HG03439 (cell line): ENCODE measurements at regions not wholly inside any gene's neighbourhood (a gene's known extent, or its start where the extent isn't known, plus 50 kb on each side); places are given as distances from the start of the nearest gene placed in this dataset.

Source experiments
- ATAC-seq: cut with Tn5 transposase; IDR thresholded peaks from one replicate; pipeline ENCODE4 v1.9.1; 2021; ENCODE audit warnings: mild to moderate bottlenecking, moderate library complexity; ENCODE audit not compliant: unreplicated experiment

- no peak for ATAC-seq
Measured at GRCh38 chr13:34762312-34762711, 179.8 kb upstream of the NBEA start.

- no peak for ATAC-seq
Measured at GRCh38 chr13:34764246-34764645, 177.8 kb upstream of the NBEA start.

DNA sequence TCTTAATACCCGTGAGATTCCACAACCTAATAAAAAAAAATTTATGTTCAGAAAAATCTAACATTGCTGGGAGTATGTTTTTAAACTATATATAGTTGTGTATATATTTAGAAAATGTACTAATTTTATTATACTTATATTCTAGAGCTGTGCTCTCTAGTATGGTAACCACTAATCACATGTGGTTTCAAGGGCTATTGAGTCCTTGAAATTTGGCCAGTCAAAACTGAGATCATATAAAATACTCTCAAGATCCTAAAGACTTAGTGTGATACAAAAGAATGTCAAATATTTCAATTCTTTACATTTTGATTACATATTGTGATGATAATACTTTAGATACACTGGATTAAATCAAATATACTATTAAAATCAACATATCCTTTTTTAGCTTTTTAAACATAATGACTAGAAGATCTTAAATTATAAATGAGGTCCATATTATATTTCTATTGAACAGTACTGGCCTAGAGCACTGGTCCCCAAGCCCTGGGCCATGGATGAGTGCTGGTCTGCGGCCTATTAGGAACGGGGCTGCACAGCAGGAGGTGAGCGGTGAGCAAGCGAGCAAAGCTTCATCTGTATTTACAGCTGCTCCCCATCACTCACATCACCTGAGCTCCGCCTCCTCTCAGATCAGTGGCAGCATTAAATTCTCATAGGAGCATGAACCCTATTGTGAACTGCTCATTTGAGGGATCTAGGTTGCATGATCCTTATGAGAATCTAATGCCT lies 176.5 kb upstream of the NBEA start:
- no peak for ATAC-seq

DNA sequence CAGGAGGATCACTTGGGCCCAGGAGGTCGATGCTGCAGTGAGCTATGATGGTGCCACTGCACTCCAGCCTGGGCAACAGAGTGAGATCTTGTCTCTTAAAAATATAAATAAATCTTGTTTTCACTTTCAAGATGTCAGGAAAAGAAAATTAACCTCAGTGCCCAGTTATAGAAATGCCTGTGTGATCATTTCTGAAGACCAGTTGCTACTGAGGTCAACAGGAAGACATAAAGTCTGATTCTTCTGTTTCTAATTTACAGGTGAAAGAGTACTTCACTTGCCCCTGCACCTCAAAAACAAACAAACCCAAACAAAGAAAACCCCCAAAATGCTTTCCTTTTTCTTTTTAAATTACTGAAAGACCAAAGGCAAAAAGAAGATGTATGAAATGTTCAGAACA lies 174.3 kb upstream of the NBEA start:
- ATAC-seq: no peak

- no peak for ATAC-seq
Measured at GRCh38 chr13:34772206-34772605, 169.9 kb upstream of the NBEA start.

GRCh38 chr13:34772881-34773280 lies 169.2 kb upstream of the NBEA start:
- ATAC-seq: no peak

GRCh38 chr13:34776390-34776981 lies 165.6 kb upstream of the NBEA start:
- no peak for ATAC-seq

GRCh38 chr13:34777089-34777913 lies 164.8 kb upstream of the NBEA start:
- ATAC-seq: no peak

- no peak for ATAC-seq
Measured at GRCh38 chr13:34777914-34778303, 164.2 kb upstream of the NBEA start.

DNA sequence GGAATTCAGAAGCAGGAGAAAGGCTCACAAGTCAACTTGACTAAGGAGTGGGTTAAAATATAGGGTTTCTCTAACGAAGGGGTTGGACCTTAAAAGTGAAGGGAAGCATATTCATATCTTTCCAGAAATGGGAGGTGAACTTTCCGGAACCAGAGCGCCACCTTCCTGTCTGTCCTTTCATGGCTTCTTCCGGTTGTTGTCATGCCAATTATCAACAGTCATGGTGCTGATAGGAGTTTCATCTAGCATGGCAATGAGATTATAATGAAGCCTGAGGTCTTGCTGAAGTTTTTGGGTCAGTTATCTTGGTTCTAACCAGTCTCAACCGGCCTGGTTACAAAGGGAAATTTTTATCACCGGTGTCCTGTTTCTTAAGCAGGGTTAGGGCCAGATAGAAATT lies 162.9 kb upstream of the NBEA start:
- ATAC-seq: no peak

DNA sequence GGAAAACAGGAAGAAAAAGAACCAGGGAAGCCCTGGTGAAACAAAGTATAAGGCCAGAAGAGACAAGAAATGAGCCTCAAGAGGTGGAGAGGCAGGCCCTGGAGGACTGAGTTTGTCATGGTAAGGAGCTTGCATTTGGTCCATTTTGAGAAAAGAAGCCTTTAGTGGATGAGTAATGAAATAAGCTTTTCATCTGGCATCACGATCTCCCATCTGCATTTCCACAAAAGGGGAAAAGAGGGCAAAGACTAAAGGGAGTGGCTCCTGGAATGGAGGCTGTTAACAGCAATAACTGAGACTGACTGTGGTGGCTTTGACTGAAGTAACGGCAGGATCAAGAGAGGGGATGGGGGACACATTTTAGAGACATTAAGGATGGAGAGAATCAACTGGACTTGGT lies 148.8 kb upstream of the NBEA start:
- no peak for ATAC-seq

- no peak for ATAC-seq
Measured at GRCh38 chr13:34803756-34804155, 138.3 kb upstream of the NBEA start.

GRCh38 chr13:34805347-34805746 lies 136.7 kb upstream of the NBEA start:
- no peak for ATAC-seq

DNA sequence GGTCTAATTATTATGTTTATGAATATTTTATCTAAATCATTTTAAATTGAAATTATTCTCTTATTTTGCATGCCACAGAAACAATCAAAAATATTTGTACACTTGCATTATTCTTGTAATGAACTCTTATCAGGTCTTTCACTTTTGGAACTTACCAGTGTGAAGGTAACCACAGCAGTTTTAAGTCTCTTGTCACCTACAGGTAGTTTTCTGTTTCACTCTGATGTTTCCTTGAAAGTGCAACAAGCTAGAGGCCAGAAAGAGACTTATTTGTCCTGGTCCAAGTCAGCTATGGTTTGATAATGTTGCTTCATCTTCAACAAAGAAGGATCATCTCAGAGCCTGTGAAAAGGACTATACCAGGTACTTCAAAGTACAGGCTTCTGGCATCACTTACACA lies 133.4 kb upstream of the NBEA start:
- ATAC-seq: no peak

- no peak for ATAC-seq
Measured at GRCh38 chr13:34810996-34811395, 131.1 kb upstream of the NBEA start.

DNA sequence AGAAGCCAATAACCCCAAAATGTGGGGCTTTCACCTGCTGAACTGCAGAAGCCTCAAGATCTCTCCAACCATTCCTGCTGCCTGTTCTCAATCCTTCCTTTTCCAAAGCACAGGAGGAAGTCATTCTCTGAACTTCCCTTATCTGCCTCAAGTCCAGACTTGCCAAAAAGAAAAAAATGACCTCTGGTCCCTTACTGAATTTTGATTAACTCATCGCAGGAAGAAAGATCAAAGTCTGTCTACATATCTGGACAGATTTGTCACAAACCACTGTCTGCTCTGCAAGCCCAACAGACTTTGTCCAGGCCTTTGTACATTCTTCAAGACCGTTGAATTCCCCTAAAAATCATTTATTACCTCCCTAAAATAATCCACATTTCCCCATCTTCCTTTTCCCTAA lies 126.5 kb upstream of the NBEA start:
- no peak for ATAC-seq

- ATAC-seq: no peak
Measured at GRCh38 chr13:34816245-34816884, 125.7 kb upstream of the NBEA start.

GRCh38 chr13:34816908-34817665 lies 125.0 kb upstream of the NBEA start:
- ATAC-seq: no peak

- no peak for ATAC-seq
Measured at GRCh38 chr13:34822650-34823049, 119.4 kb upstream of the NBEA start.

DNA sequence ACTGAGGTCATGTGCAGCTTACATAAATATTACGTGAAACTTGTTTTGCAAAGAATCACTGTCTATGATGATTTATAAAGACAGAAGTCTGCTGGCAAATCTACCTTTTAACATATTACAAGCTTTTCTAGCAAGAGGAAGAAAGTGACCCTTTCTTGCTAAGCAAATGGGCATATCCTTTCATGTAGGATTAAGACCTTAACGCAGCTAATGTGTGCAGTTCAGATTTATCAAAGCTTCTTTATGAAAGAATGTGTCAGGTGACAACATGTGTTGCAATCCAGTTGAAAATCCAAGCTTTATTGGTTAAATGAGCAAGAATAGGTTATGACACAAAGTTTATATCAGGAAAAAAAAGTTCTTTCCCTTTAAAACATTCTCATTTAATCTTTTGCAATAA lies 115.6 kb upstream of the NBEA start:
- ATAC-seq: no peak
